Stimulated activated CD4-positive, alpha-beta T cell treated with anti-CD3 and anti-CD28 coated beads, TNF-alpha, amount 100 ng/mL, for 4 hours (primary cell): ENCODE measurements at regions not wholly inside any gene's neighbourhood (a gene's known extent, or its start where the extent isn't known, plus 50 kb on each side); places are given as distances from the start of the nearest gene placed in this dataset.
"Not testable (repeated sequence)": the region's sequence is repeated elsewhere in the genome, so short reads cannot be mapped to it uniquely, and the experiment has no call there.

Experiments used
- DNase-seq, 3 experiments: peaks; one replicate each; pipeline ENCODE4 v3.0.0-alpha.2; 2020; ENCODE audit warnings: low read depth in 3 of 3

- DNase-seq = no peak
Observed at GRCh38 chr4:57418133-57418532, 307.9 kb upstream of the IGFBP7 start.

- no peak for DNase-seq
Observed at GRCh38 chr4:57412259-57413054, 302.3 kb upstream of the IGFBP7 start.

- DNase-seq = no peak
Observed at GRCh38 chr4:57410331-57411052, 300.3 kb upstream of the IGFBP7 start.

- DNase-seq = no peak
Observed at GRCh38 chr4:57405359-57405758, 295.2 kb upstream of the IGFBP7 start.

GRCh38 chr4:57404483-57404882 lies 294.3 kb upstream of the IGFBP7 start:
- DNase-seq = no peak

- no peak for DNase-seq
Observed at GRCh38 chr4:57403591-57403990, 293.4 kb upstream of the IGFBP7 start.

- DNase-seq = no peak
Observed at GRCh38 chr4:57401586-57401985, 291.4 kb upstream of the IGFBP7 start.

- DNase-seq = no peak
Observed at GRCh38 chr4:57378766-57379165, 268.6 kb upstream of the IGFBP7 start.

- DNase-seq = no peak
Observed at GRCh38 chr4:57374866-57375595, 264.8 kb upstream of the IGFBP7 start.

GRCh38 chr4:57373991-57374390 lies 263.8 kb upstream of the IGFBP7 start:
- no peak for DNase-seq

- DNase-seq = no peak
Observed at GRCh38 chr4:57371671-57372070, 261.5 kb upstream of the IGFBP7 start.

- DNase-seq = no peak
Observed at GRCh38 chr4:57370691-57371090, 260.5 kb upstream of the IGFBP7 start.

- no peak for DNase-seq
Observed at GRCh38 chr4:57369446-57369845, 259.3 kb upstream of the IGFBP7 start.

GRCh38 chr4:57364255-57364654 lies 254.1 kb upstream of the IGFBP7 start:
- DNase-seq = no peak

- DNase-seq = no peak
Observed at GRCh38 chr4:57363346-57363745, 253.2 kb upstream of the IGFBP7 start.

GRCh38 chr4:57360681-57361080 lies 250.5 kb upstream of the IGFBP7 start:
- DNase-seq = no peak

- DNase-seq = no peak
Observed at GRCh38 chr4:57355101-57355665, 245.0 kb upstream of the IGFBP7 start.

GRCh38 chr4:57351731-57352130 lies 241.5 kb upstream of the IGFBP7 start:
- DNase-seq = no peak

- DNase-seq = no peak
Observed at GRCh38 chr4:57344296-57344695, 234.1 kb upstream of the IGFBP7 start.

- no peak for DNase-seq
Observed at GRCh38 chr4:57342411-57342810, 232.2 kb upstream of the IGFBP7 start.

GRCh38 chr4:57338861-57339260 lies 228.7 kb upstream of the IGFBP7 start:
- not testable (repeated sequence) for DNase-seq

- no peak for DNase-seq
Observed at GRCh38 chr4:57333684-57334083, 223.5 kb upstream of the IGFBP7 start.
